GM12872 (cell line): ENCODE measurements at regions not wholly inside any gene's neighbourhood (a gene's known extent, or its start where the extent isn't known, plus 50 kb on each side); places are given as distances from the start of the nearest gene placed in this dataset.

Experiments used
- CTCF ChIP-seq: IDR thresholded peaks from 3 replicates; pipeline ENCODE4 v1.5.1; 2011; ENCODE audit warnings: low read depth, mild to moderate bottlenecking, low read length, moderate library complexity; ENCODE audit not compliant: insufficient read depth

GRCh38 chr2:106708209-106708608 is 177.8 kb downstream of the ST6GAL2 start:
- no peak for TF ChIP-seq CTCF

DNA sequence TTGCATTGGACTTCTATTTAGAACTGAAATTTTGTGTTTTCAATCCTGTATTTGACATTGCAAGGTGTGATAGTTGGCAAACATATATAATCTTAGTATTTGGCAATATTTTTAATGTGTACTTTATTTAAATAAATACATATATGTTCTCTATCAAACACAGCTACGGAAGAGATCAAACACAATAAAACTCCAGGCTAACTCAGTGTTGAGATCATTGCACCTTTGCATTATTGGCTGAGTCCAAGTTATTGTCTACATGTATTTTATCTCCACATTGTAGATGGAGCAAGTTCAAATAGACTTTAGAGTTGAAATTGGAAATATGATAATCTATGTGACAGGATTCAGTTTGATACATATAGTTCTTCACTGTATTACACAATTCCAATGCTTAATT is 176.7 kb downstream of the ST6GAL2 start:
- TF ChIP-seq CTCF, result no peak

DNA sequence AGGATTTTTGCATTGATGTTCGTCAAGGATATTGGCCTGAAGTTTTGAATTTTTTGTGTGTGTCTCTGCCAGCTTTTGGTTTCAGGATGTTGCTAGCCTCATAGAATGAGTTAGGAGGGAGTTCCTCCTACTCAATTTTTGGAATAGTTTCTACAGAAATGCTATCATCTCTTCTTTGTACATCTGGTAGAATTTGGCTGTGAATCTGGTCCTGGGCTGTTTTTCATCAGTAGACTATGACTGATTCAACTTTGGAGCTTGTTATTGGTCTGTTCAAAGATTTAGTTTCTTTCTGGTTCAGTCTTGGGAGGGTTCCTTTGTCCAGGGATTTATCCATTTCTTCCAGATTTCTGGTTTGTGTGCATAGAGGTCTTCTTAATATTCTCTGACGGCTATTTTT is 166.7 kb downstream of the ST6GAL2 start:
- no peak for TF ChIP-seq CTCF

DNA sequence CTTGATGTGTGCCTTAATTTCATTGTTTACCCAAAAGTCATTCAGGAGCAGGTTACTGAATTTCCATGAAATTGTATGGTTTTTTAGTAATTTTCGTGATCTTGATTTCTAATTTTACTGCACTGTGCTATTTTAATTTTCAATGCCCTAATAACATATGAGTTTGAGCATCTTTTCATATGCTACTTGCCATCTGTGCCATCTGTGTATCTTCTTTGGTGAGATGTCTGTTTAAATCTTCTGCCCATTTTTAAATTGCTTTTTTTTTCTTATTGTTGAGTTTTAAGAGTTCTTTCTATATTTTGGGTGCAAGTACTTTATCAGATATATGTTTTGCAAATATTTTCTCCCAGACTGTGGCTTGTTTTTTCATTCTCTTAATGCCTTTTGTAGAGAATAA is 165.9 kb downstream of the ST6GAL2 start:
- no peak for TF ChIP-seq CTCF

DNA sequence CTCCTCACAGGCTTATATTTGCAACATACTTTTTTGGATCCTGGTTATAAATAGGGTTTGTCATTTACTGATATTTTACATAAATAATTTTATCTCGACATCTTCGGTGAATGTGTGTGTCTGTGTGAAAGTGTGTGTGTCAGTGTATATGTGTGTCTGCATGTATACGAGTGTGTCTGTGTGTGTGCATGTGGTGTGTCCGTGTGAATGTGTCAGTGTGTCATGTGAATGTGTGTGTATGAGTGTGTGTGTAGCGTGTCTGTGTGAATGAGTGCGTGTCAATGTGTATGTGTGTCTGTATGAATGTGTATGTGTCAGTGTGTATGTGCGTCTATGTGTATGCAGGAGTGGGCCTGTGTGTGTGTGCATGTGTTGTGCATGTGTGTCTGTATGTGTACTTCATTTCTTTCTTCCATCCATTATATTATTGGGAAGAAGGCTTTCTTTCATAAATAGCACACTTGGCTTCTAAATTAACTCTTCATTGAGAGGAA is 161.6 kb downstream of the ST6GAL2 start:
- no peak for TF ChIP-seq CTCF

DNA sequence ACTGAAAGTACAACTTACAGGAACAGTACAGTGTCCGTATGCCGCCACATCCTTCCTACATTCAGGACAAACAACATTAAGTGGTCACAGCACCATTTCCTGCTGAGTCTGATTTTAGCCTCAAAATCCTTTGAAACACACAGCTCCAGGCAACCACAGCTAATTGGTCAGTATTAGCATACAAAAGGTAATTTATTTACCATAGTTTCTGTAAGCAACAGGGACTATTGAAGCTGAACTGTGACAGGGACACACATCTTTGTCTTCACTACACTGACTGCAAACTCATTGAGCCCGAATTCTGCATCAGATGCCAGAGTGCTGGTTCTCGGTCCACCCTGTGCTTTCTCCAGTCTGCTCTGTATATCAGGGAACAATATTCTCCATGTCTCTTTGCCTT is 151.8 kb downstream of the ST6GAL2 start:
- no peak for TF ChIP-seq CTCF

DNA sequence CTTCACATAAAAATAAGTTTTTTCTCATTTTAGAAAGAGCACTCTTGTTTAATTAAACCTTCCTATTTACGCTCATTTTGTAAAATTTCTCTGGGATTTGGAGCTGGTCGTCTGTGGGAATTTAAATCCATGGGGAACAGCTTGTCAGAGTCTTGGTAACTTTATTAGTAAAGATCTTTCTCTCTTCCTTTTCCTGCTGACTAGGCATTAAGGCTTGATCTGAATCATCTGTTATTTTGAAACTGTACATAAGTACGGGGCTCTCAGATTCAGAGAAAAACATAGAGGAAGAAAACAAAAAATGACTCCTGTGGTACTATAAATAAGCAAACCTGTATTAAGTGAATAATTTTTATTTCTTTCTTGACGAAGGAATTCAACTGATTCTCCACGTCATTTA is 150.2 kb downstream of the ST6GAL2 start:
- TF ChIP-seq CTCF, result no peak

DNA sequence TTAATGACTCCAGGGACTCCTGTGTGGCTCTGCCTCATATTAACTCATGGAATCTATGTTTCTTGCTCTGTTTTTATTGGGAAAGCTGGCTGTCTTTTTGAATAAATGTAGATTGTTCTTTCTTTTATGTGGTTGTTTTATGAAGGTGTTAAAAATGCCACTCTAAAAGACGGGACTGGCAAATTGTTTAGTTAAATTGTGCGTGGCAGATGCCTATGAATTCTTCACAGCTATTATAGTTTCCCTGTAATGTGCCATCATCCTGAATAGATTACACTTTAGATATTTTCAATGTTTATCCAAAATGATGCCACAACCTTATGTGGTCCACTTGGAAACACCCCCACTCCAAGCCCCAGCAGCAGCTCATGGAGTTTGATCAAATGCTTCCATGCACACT is 149.7 kb downstream of the ST6GAL2 start:
- no peak for TF ChIP-seq CTCF
